Astrocyte (in vitro differentiated cells and primary cell): ENCODE measurements at regions not wholly inside any gene's neighbourhood (a gene's known extent, or its start where the extent isn't known, plus 50 kb on each side); places are given as distances from the start of the nearest gene placed in this dataset.
"Not testable (repeated sequence)": the region's sequence is repeated elsewhere in the genome, so short reads cannot be mapped to it uniquely, and the experiment has no call there.

Source experiments
- DNase-seq: peaks from one replicate; pipeline ENCODE4 v3.0.0-alpha.2; 2010; ENCODE audit warnings: low read depth
- FAIRE-seq: peaks from 2 replicates; lab custom pipeline; 2011; peaks lifted over from hg19 to GRCh38; lab: Jason Lieb, UNC
- H2AFZ ChIP-seq: 2 replicates; pipeline ENCODE4 v1.6.0; 2012; ENCODE audit warnings: low read depth, low read length, inconsistent platforms
- H3K27ac ChIP-seq: 2 replicates; pipeline ENCODE4 v1.5.1; 2011; ENCODE audit warnings: low read depth, low read length, inconsistent platforms
- H3K27me3 ChIP-seq: 2 replicates; pipeline ENCODE4 v1.6.0; 2011; ENCODE audit warnings: low read length, inconsistent platforms; ENCODE audit not compliant: insufficient read depth
- H3K36me3 ChIP-seq: 2 replicates; pipeline ENCODE4 v1.5.1; 2011; ENCODE audit warnings: low read length, inconsistent platforms; ENCODE audit not compliant: insufficient read depth
- H3K4me1 ChIP-seq: 2 replicates; pipeline ENCODE4 v1.5.1; 2011; ENCODE audit warnings: low read length, inconsistent platforms; ENCODE audit not compliant: insufficient read depth
- H3K4me2 ChIP-seq: 2 replicates; pipeline ENCODE4 v1.6.0; 2012; ENCODE audit warnings: low read length, inconsistent platforms
- H3K4me3 ChIP-seq: 2 replicates; pipeline ENCODE4 v1.5.1; 2011; ENCODE audit warnings: low read depth, mild to moderate bottlenecking, low read length, inconsistent platforms; ENCODE audit not compliant: insufficient read depth
- H3K79me2 ChIP-seq: 2 replicates; pipeline ENCODE4 v1.6.0; 2012; ENCODE audit warnings: mild to moderate bottlenecking, low read length, inconsistent platforms; ENCODE audit not compliant: insufficient read depth
- H3K9ac ChIP-seq: 2 replicates; pipeline ENCODE4 v1.6.0; 2012; ENCODE audit warnings: mild to moderate bottlenecking, low read length, inconsistent platforms
- H3K9me3 ChIP-seq: 2 replicates; pipeline ENCODE4 v1.5.1; 2012; ENCODE audit warnings: low read depth, mild to moderate bottlenecking, low read length, inconsistent platforms; ENCODE audit not compliant: insufficient read depth
- H4K20me1 ChIP-seq: 2 replicates; pipeline ENCODE4 v1.6.0; 2012; ENCODE audit warnings: low read length, inconsistent platforms; ENCODE audit not compliant: insufficient read depth
- H3K27ac Mint-ChIP-seq: one replicate; pipeline ENCODE4 v1.8.0; 2021; ENCODE audit warnings: mild to moderate bottlenecking, mixed read lengths; ENCODE audit not compliant: unreplicated experiment
- H3K27me3 Mint-ChIP-seq: one replicate; pipeline ENCODE4 v1.8.0; 2021; ENCODE audit warnings: low read depth, mixed read lengths; ENCODE audit not compliant: unreplicated experiment
- H3K36me3 Mint-ChIP-seq: one replicate; pipeline ENCODE4 v1.8.0; 2021; ENCODE audit warnings: low read depth, mixed read lengths; ENCODE audit not compliant: unreplicated experiment
- H3K4me1 Mint-ChIP-seq: one replicate; pipeline ENCODE4 v1.8.0; 2021; ENCODE audit warnings: low read depth, mixed read lengths; ENCODE audit not compliant: unreplicated experiment
- H3K4me3 Mint-ChIP-seq: one replicate; pipeline ENCODE4 v1.8.0; 2021; ENCODE audit warnings: mild to moderate bottlenecking, moderate library complexity, mixed read lengths; ENCODE audit not compliant: unreplicated experiment
- H3K9me3 Mint-ChIP-seq: one replicate; pipeline ENCODE4 v1.8.0; 2021; ENCODE audit warnings: mild to moderate bottlenecking, mixed read lengths; ENCODE audit not compliant: unreplicated experiment
- CTCF ChIP-seq: IDR thresholded peaks from 2 replicates; pipeline ENCODE4 v1.5.1; 2011; ENCODE audit warnings: low read depth, mild to moderate bottlenecking, inconsistent platforms, low read length, moderate library complexity; ENCODE audit not compliant: insufficient read depth
- EZH2 ChIP-seq: IDR thresholded peaks from 2 replicates; pipeline ENCODE4 v1.6.1; 2012; ENCODE audit warnings: mild to moderate bottlenecking, low read length, inconsistent platforms; ENCODE audit not compliant: insufficient read depth

- H3K36me3 ChIP-seq, H3K27me3 ChIP-seq, H3K79me2 ChIP-seq, H2AFZ ChIP-seq, H3K9ac ChIP-seq, H3K4me3 ChIP-seq, H3K27ac Mint-ChIP-seq, H3K9me3 Mint-ChIP-seq, H3K4me1 Mint-ChIP-seq, H3K4me2 ChIP-seq, H3K36me3 Mint-ChIP-seq, H3K4me1 ChIP-seq, H3K27ac ChIP-seq, FAIRE-seq, H4K20me1 ChIP-seq, H3K9me3 ChIP-seq, H3K27me3 Mint-ChIP-seq, DNase-seq: not testable (repeated sequence)
- peak overlapping the region; percentile 76 for H3K4me3 Mint-ChIP-seq
These were observed 175.1 kb downstream of the MEX3B start for GRCh38 chr15:81870746-81871106.

- H3K9me3 ChIP-seq, DNase-seq, H3K4me1 ChIP-seq, H3K27ac ChIP-seq, H3K27me3 ChIP-seq, H3K27me3 Mint-ChIP-seq, H2AFZ ChIP-seq, FAIRE-seq, H3K4me1 Mint-ChIP-seq, H4K20me1 ChIP-seq, H3K79me2 ChIP-seq, H3K36me3 Mint-ChIP-seq, H3K9me3 Mint-ChIP-seq, H3K4me2 ChIP-seq, H3K4me3 ChIP-seq, H3K36me3 ChIP-seq, H3K9ac ChIP-seq: not testable (repeated sequence)
- H3K27ac Mint-ChIP-seq = peak overlapping the region; percentile 21
- H3K4me3 Mint-ChIP-seq = peak overlapping the region; percentile 76
These were observed 175.6 kb downstream of the MEX3B start for GRCh38 chr15:81870062-81870745.

GRCh38 chr15:81869161-81869954, 176.5 kb downstream of the MEX3B start:
- Mint-ChIP-seq H3K4me3 (no peak overlapping the region), H3K36me3 (no peaks in the 10 kb centered on the region)
- no peak overlapping the region for H3K4me2 ChIP-seq

More at GRCh38 chr15:81869161-81869954, 176.5 kb downstream of the MEX3B start:
- no peak for FAIRE-seq
- peaks cover 6% of the 10 kb centered on the region for H3K27me3 Mint-ChIP-seq
- no peak for DNase-seq
- Histone ChIP-seq H3K36me3 (no peaks in the 10 kb centered on the region), H3K79me2 (no peaks in the 10 kb centered on the region), H2AFZ (no peak overlapping the region), H3K9ac (no peak overlapping the region), H3K27me3 (peaks cover 3% of the 10 kb centered on the region), H3K4me3 (no peak overlapping the region), H3K9me3 (no peaks in the 10 kb centered on the region), H3K27ac (no peak overlapping the region), H4K20me1 (no peaks in the 10 kb centered on the region), H3K4me1 (no peaks in the 10 kb centered on the region)
- H3K9me3 Mint-ChIP-seq = peaks cover 5% of the 10 kb centered on the region
- no peak overlapping the region for H3K27ac Mint-ChIP-seq
- TF ChIP-seq CTCF = no peak
- TF ChIP-seq EZH2 = no peak
- no peaks in the 10 kb centered on the region for H3K4me1 Mint-ChIP-seq
